Bronchial epithelial cell (primary cell): ENCODE measurements at regions not wholly inside any gene's neighbourhood (a gene's known extent, or its start where the extent isn't known, plus 50 kb on each side); places are given as distances from the start of the nearest gene placed in this dataset.

ENCODE experiments used
- DNase-seq: peaks from one replicate; pipeline ENCODE4 v3.0.0-alpha.2; 2010; ENCODE audit warnings: low read depth
- FAIRE-seq: peaks from 2 replicates; lab custom pipeline; 2011; peaks lifted over from hg19 to GRCh38; lab: Jason Lieb, UNC
- H3K27me3 ChIP-seq: 2 replicates; pipeline ENCODE4 v1.5.1; 2011; ENCODE audit warnings: low read length; ENCODE audit not compliant: control insufficient read depth, insufficient read depth
- H3K36me3 ChIP-seq: 2 replicates; pipeline ENCODE4 v1.5.1; 2011; ENCODE audit warnings: low read length; ENCODE audit not compliant: control insufficient read depth, insufficient read depth
- H3K4me3 ChIP-seq: 2 replicates; pipeline ENCODE4 v1.5.1; 2011; ENCODE audit warnings: mild to moderate bottlenecking, low read depth, low read length, control low read depth
- CTCF ChIP-seq: IDR thresholded peaks from 2 replicates; pipeline ENCODE4 v1.5.1; 2011; ENCODE audit warnings: mild to moderate bottlenecking, moderate library complexity, low read length, control low read depth, inconsistent platforms; ENCODE audit not compliant: insufficient read depth, severe bottlenecking

- DNase-seq (no peak), FAIRE-seq (no peak)
- no peaks in the 10 kb centered on the region for H3K36me3 ChIP-seq
Measured at GRCh38 chr3:67278015-67278618, 280.0 kb downstream of the KBTBD8 start.

DNA sequence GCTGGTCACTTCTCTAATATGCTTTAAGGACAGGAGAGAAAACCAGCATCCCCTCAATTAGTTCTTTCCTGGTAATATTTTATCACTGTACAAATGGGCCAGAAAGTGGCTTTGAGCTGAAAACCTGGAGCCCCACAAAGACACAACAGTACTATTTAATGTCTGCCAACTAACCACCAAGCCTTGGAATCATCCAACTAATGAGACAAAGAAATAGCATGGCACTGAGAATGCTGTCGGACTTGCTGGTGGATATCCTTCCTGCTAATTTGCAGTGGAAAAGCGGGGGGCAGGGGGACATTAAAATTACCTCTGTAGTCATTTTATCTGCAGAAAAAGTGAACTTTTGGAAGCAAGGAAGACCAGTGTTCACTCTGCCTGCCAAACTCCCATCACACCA, 288.5 kb downstream of the KBTBD8 start:
- FAIRE-seq (no peak), DNase-seq (no peak)
- no peaks in the 10 kb centered on the region for H3K27me3 ChIP-seq
- TF ChIP-seq CTCF: no peak
- H3K36me3 ChIP-seq: no peaks in the 10 kb centered on the region
- no peak overlapping the region for H3K4me3 ChIP-seq

More at GRCh38 chr3:67278015-67278618, 280.0 kb downstream of the KBTBD8 start:
- H3K27me3 ChIP-seq: no peaks in the 10 kb centered on the region
- TF ChIP-seq CTCF: no peak
- H3K4me3 ChIP-seq: no peak overlapping the region

DNA sequence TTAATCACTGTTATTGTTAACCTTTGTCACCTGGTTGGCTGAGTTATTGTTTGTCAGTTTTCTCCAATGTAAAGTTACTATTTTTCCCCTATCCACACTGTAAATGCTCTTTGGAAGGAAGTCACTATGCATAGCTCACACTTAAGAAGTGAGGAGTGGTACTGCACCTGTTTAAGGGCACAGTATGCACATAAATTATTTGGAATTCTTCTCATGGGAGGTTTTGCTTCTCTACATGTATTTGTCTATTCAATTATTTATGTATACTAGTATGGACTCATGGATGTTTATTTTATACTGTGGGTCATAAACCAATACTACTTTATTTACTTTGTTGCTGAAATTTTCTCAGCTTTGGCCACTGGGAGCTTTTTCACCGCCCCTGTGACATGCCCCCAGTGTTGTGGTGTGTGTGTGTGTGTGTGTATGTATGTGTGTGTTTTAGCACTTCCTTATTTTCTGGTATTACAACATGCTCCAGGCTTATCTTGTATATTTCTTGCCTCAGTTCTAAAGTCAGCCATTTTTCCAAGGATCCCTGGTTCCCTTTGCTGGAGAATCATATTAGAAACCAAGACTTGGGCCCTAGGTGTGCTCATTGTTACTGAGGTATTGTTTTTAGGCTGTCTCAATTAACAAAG, 290.5 kb downstream of the KBTBD8 start:
- no peak for TF ChIP-seq CTCF
- no peak for DNase-seq
- Histone ChIP-seq H3K36me3 (no peaks in the 10 kb centered on the region), H3K27me3 (no peaks in the 10 kb centered on the region), H3K4me3 (no peak overlapping the region)
- FAIRE-seq: no peak

GRCh38 chr3:67289626-67290025, 291.5 kb downstream of the KBTBD8 start:
- no peak for DNase-seq
- Histone ChIP-seq H3K4me3 (no peak overlapping the region), H3K27me3 (no peaks in the 10 kb centered on the region), H3K36me3 (no peaks in the 10 kb centered on the region)
- TF ChIP-seq CTCF: no peak
- FAIRE-seq: no peak

GRCh38 chr3:67290438-67290837, 292.3 kb downstream of the KBTBD8 start:
- DNase-seq: no peak
- H3K36me3 ChIP-seq: no peaks in the 10 kb centered on the region
- H3K4me3 ChIP-seq: no peak overlapping the region
- no peaks in the 10 kb centered on the region for H3K27me3 ChIP-seq
- no peak for TF ChIP-seq CTCF
- no peak for FAIRE-seq
